Stimulated activated naive CD8-positive, alpha-beta T cell treated with anti-CD3 and anti-CD28 coated beads, Interleukin-15, Interleukin-2, amounts not matched to agents 100 U/mL and 50 U/mL, for 24 hours (primary cell): ENCODE measurements at regions not wholly inside any gene's neighbourhood (a gene's known extent, or its start where the extent isn't known, plus 50 kb on each side); places are given as distances from the start of the nearest gene placed in this dataset.

Experiments
- ATAC-seq: fragments of 150-1000 bp; cut with Tn5 transposase; one replicate; pipeline ENCODE4 v1.10.0; 2021
- DNase-seq: peaks from one replicate; pipeline ENCODE4 v3.0.0; 2021

- DNase-seq = no peak
- ATAC-seq = no peak
Measured at GRCh38 chr9:1201901-1202300, 151.7 kb downstream of the DMRT2 start.

- ATAC-seq (no peak), DNase-seq (no peak)
Measured at GRCh38 chr9:1202512-1203280, 152.5 kb downstream of the DMRT2 start.

DNA sequence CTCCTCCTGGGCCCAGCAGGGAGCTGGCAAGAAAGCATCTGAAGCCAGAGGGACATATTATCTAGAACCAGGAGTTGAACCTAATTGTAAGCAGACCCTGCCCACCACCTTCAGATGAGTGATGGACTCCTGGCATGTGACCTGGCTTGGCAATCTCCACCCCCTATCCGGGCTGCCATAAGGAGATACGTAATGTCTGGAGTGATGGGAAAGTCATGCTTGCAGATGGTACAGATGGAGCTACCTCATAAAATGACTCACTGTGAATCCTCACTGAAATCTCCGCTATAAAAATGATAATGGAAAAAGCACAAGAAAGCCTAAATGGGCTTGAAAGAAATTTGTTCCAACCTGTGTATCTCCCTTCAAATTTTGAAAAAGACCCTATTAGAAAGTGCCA, 157.5 kb downstream of the DMRT2 start:
- DNase-seq = no peak
- ATAC-seq = no peak

GRCh38 chr9:1208157-1208556, 158.0 kb downstream of the DMRT2 start:
- DNase-seq = no peak
- ATAC-seq = no peak

DNA sequence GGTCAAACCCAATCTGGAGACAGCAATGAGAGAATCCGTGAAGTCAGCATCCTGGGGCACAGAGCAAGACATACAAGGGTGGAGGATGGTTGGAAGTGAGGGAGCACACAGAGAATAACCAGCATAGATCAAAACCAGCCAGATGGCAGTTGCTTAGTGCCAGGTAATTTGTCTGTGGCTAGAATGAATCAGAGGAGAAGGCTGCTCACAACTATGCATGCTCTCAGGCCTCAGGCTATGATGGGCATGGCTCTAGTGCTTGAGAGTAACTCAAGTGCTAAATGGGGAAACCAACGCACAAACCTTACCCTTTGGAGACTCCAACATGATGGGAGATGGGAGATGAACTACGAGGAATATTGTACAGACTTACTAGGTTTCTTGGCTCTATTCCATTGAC, 160.8 kb downstream of the DMRT2 start:
- no peak for ATAC-seq

GRCh38 chr9:1216532-1216931, 166.4 kb downstream of the DMRT2 start:
- ATAC-seq (no peak), DNase-seq (no peak)

More for the DNA sequence above, 160.8 kb downstream of the DMRT2 start:
- DNase-seq = no peak

GRCh38 chr9:1217076-1217475, 166.9 kb downstream of the DMRT2 start:
- DNase-seq = no peak

GRCh38 chr9:1219284-1219683, 169.1 kb downstream of the DMRT2 start:
- ATAC-seq (no peak), DNase-seq (no peak)

More at GRCh38 chr9:1217076-1217475, 166.9 kb downstream of the DMRT2 start:
- no peak for ATAC-seq

DNA sequence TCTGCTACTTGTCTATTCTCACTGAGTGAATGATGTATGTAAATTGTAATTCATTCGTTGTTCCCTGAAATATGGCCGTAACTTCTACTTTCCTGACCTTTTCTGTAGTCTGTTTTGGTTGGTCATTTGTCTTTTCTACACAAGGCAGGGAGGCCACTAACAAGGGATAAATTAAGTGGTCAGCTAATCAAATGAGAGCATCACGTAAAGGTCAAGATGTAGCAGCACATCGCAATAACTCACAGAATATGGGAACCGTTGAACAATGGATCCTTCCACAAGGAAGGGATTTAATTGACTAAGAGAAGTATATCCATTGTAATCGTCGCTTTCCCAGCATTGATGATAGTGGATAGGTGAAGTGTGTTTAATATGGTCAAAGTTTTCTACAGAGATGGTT, 171.1 kb downstream of the DMRT2 start:
- DNase-seq = no peak
- no peak for ATAC-seq

GRCh38 chr9:1222511-1222910, 172.4 kb downstream of the DMRT2 start:
- ATAC-seq = no peak
- no peak for DNase-seq

DNA sequence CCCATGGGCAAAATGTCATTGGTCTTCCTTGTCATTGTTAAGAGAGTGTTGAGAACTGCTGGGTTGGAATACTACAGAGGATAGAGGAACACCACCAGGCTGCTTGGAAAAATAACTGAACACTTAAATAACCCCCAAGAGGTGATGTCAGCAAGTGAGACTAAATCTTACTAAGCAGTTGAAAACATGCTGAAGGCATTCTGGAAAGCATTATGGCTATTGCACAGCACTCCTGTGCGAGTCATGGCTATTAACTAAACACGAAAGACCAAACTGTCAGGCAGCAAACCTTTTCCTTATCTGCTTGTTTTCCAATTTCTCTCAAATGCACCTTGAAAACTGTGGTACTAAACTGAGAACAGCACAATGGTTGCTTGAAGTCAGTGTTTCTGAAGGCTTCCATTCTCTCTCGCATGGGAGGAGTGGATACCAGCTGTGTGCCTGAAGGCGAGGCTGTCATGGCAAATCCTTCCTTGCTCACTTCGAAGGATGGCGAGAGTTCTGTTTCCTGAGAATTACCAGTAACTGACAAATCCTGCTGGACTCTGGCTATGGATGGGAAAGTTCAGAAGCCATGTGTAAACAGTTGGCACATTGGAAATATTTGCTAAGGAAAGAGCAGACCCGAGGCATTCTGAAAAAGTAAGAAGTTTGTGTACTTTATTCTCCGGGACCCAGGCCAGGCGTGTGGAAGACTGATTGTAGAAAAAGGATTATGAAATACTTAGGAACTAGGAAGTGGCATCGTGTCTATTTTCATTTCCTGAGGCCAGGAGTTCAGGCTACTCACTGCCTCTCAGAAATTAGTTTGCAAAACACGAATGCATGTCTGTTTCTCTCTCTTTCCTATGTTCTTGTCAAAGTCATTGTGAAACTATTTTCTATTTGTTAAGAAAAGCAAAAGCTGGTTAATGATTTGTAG, 182.1 kb downstream of the DMRT2 start:
- DNase-seq (no peak), ATAC-seq (no peak)

- no peak for ATAC-seq
- DNase-seq = no peak
Measured at GRCh38 chr9:1233568-1233967, 183.4 kb downstream of the DMRT2 start.

DNA sequence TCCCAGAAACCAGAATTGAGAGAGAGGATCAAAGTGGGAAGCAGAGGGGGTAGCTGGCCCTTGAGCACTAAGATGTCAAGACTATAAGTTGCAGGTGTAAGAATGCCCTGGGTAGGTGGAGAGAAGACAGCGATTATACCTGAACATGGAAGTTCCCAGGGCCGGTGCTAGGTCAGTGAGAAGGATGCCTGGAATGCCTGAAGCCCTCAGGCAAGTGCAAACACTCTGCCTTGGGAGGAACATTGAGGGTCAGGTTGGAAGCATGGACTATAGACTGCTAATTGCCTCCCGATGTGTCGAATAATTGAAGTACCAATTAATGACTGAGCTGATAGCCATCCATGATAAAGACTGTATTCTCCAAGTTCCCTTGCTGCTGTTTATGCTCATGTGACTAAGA, 185.5 kb downstream of the DMRT2 start:
- no peak for DNase-seq
- no peak for ATAC-seq

- no peak for DNase-seq
Measured at GRCh38 chr9:1236061-1236460, 185.9 kb downstream of the DMRT2 start.

DNA sequence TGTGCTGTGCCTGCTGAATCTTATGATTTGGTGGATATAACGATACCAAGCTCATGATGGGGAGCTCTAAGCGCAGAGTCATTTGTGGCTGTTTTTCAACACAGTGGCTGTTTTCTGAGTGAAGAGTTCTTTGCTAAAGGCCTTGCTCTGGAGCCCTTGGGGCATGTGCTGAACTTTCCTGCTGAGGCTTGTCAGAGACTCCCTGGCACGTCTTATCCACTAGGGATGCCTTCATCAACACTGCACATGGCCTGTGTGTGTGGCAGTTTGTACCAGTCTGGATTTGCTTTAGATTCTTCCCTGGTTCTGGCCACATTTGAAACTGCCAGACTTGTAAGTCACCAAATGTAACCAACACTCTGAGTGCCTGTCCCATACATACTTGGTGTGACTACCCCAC, 188.2 kb downstream of the DMRT2 start:
- DNase-seq (no peak), ATAC-seq (no peak)

More at GRCh38 chr9:1236061-1236460, 185.9 kb downstream of the DMRT2 start:
- no peak for ATAC-seq

- no peak for ATAC-seq
- no peak for DNase-seq
Measured at GRCh38 chr9:1248743-1249142, 198.6 kb downstream of the DMRT2 start.

DNA sequence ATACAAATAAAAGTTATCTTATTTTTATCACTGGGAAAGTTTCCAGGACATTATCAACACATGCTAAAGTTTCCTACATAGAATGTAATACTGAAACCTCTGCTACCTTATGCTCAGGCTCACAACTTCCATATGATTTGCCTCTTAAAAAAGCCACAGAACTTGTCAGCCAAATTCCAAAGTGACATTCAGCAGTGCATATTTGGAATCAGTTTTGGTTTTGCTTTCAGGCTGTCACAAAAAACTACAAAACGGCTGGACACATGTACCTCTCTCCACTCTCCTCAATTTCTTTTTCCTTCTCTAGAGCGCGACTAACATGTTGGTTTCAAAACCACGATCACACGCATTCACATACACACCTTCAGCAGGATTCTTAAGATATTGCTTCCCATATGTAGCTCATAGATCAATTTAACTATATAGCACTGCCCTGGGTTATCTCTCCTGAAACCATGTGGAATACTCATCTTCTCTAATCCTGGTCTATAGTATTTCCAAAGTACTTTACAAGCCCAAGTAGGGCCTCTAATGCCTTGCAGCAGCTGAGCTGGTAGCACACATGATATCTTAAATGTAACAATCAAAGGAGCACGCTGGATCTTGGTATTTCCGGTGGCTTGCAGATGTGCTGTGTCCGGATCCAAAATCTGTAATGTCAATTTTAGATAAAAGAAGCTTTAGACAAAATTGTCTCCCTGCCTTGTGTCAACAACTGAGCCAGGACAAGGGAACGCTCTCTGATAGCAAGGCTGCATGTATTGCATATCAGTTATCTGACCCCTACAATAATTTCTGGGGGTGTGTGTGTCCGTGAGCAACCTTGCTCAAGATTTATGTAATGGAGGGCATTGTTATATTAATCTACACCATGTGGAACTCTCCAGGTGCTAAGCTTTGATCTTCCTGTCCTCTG, 203.2 kb downstream of the DMRT2 start:
- ATAC-seq = no peak

GRCh38 chr9:1254071-1254470, 203.9 kb downstream of the DMRT2 start:
- DNase-seq = no peak
- no peak for ATAC-seq

More for the DNA sequence above, 203.2 kb downstream of the DMRT2 start:
- no peak for DNase-seq

DNA sequence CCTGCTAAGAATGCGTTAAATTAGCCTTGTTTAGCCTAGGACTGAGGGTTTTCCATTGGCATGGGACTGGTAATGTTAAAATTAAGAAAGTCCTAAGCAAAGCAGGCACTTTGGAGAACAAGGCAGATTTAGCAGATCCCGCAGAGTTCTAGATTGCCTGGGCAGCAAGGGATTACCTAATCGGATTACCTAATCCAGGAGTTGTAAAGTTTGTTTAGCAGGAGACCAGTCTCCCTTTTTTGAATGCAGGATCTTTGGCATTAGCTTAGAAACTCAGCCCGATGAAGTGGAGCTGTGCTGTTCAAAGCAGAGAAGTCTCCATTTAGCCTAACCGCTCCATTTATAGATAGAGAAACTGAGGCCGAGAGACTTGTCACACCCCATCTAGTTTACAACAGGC, 206.0 kb downstream of the DMRT2 start:
- ATAC-seq (no peak), DNase-seq (no peak)

DNA sequence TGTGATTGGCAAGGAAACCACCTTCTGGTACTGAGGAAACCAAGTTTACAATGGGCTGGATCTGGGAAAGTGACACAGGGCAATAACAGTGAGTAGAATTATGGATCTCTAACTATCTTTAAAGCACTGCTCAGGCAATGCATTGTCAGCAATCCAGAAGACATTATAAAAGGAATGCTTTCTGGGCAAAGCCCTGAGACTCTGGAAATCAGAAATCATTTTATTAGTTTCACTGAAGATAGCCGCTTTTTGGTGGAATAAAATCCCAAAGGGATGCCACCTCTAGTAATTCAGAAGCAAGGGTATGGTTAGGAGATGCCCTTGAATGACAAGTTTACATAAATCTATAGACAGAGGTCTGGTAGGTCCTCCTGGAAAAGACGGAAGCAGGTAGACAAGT, 211.1 kb downstream of the DMRT2 start:
- no peak for DNase-seq
- ATAC-seq = no peak

DNA sequence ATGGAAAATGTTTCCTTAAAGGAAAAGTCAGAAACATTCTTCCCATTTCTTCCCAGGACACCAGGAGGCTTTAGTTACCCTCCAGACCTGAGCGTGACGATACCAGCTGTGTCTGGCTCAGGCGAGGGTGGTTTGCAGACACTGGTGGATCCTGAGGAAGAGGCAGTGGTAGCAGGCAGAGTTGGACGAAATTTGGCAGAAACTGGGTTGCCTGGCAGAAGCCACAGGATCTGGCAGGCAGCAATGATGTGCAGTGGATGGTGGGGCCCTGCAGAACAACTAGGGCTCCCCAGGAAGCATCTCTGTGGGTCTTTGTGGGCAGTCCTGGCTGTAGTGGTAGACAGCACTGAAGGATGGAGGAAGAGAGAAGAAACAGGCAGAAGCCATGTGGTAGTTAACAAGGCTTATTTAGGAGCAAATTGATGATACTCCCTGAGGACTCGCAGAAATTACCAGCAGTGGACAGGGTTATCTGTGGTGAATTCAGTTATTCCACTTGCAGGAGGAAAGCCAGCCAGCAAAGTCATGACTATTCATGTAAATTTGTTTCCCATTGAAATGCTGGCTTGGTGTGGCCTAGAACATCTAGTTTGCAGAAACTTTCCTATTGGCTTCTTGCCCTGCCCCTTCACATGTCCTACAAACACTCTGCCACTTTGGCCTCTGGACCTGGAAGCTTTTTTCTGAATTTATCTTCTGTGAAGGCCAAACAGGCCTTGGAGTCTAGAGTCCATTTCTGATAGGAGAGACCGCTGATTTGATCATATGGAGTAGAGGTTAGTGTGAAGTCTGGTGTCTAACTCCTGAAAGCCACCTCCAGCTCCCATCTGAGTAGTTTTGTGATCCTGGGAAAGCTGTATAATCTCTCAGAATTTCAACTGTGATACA, 212.0 kb downstream of the DMRT2 start:
- DNase-seq (no peak), ATAC-seq (no peak)
